HG03045 (cell line): ENCODE measurements at regions not wholly inside any gene's neighbourhood (a gene's known extent, or its start where the extent isn't known, plus 50 kb on each side); places are given as distances from the start of the nearest gene placed in this dataset.

Experiments
- ATAC-seq: cut with Tn5 transposase; IDR thresholded peaks from one replicate; pipeline ENCODE4 v1.9.1; 2021; ENCODE audit warnings: mild to moderate bottlenecking, moderate library complexity; ENCODE audit not compliant: unreplicated experiment

DNA sequence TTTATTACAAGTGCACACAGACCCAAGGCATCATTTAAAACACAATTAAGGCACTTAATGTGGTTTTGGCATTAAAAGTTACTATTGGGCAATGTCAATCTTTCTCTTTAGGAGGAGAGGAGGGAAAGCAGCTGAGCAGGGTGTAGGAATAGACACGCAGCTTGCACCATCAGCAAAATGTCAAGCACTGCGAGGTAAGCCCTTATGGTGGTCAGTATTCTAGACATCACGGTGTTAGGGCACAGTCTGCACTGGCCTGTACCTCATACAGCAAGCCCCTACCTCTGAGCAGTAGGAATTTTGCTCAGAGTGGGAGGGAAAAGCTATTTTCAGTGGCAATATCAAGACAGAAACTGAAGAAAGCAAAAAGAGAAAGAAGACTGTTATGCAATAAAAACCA lies 62.0 kb upstream of the ESRRG start:
- no peak for ATAC-seq

DNA sequence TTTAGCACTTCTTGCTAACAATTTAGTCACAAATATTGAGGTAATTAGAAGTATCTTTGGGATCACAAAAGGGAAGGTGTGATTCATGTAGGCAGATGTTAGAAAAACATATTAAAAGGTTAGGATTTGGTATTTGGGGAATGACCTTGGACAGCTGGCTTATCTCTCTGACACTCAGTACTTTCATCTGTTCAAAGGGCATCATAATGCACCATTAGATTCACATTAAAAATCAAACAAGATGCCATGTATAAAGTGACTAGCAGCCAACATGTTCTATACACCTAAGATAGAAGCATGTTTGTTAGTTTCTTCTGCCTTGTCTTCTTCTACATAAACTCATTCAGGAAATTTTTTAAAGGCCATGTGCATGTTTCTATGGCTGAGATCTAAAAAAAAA lies 56.5 kb upstream of the ESRRG start:
- no peak for ATAC-seq

DNA sequence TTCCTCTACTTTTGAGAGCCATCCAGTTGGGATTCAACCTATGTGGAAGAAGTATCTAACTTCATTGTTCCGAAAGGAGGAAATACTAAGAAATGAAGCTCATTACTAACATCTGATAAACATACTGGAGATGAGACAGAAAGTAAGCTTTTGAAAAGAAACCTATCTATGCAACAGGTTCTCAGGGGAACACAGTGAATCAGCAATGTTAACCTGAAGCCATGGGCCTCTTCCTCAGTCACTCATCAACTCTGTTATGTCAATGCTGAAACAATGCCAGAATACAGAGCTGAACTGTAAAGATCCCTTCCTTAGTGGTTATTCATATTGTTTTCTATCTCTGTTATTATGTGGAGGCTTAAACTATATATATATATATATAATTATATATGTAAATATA lies 55.5 kb upstream of the ESRRG start:
- ATAC-seq = no peak

DNA sequence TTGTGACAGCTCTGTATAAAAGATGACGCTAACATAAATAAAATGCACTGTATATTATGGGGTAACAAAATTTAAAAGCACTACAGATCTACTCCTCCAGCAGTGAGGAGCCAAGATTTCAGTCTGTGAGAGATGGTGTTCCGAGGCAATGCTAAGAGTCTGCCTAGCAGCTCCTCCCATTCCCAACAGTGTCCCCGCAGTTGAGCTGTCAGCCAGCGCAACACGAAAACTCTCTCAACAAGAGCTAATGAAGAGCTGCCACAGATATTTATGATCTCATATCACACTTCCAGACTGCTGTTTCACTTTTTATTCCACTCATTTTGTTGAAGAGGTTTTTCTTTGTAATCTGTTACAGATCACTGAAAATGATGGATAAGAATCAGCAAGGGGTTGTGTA lies 53.9 kb upstream of the ESRRG start:
- no peak for ATAC-seq
